ENCODE measurements at regions not wholly inside any gene's neighbourhood (a gene's known extent, or its start where the extent isn't known, plus 50 kb on each side); places are given as distances from the start of the nearest gene placed in this dataset.

GRCh38 chr2:161571051-161571429 lies 53.2 kb upstream of the SLC4A10 start:
- peak; percentile 10 for DNase-seq (ENCODE audit: low spot score)

Data from H4 (cell line).